OCI-LY3 (cell line): ENCODE measurements at regions not wholly inside any gene's neighbourhood (a gene's known extent, or its start where the extent isn't known, plus 50 kb on each side); places are given as distances from the start of the nearest gene placed in this dataset.

ENCODE experiments used
- H2AFZ ChIP-seq: fragments of 200-600, 300-600 bp; shearing (Covaris generic); 2 replicates; pipeline ENCODE4 v1.6.0; 2014; ENCODE audit warnings: antibody characterized with exemption, low read depth, low read length
- H3K27ac ChIP-seq: fragments of 200-600, 300-600 bp; sonication (generic); 2 replicates; pipeline ENCODE4 v1.5.1; 2014; ENCODE audit warnings: mild to moderate bottlenecking, low read length, moderate library complexity, mixed read lengths
- H3K27me3 ChIP-seq: fragments of 200-600, 300-600 bp; sonication (generic); 2 replicates; pipeline ENCODE4 v1.6.1; 2014; ENCODE audit warnings: low read depth, low read length, mixed read lengths
- H3K36me3 ChIP-seq: fragments of 200-600, 300-600 bp; sonication (generic); replicated peaks from 2 replicates; pipeline ENCODE3; 2014; ENCODE audit warnings: low read depth, low read length, mixed read lengths
- H3K4me1 ChIP-seq: fragments of 300-600, 200-600 bp; sonication (generic); 2 replicates; pipeline ENCODE4 v1.6.1; 2014; ENCODE audit warnings: low read length, mixed read lengths
- H3K4me2 ChIP-seq: fragments of 200-600, 300-600 bp; sonication (generic); 2 replicates; pipeline ENCODE4 v1.6.1; 2014; ENCODE audit warnings: low read length, mixed read lengths
- H3K4me3 ChIP-seq: fragments of 300-600, 200-600 bp; sonication (generic); 2 replicates; pipeline ENCODE4 v1.5.1; 2014; ENCODE audit warnings: antibody characterized with exemption, mild to moderate bottlenecking, low read length, moderate library complexity
- H3K79me2 ChIP-seq: fragments of 300-600, 200-600 bp; shearing (Covaris generic); 2 replicates; pipeline ENCODE4 v1.6.1; 2014; ENCODE audit warnings: mild to moderate bottlenecking, low read length, mixed read lengths
- H3K9ac ChIP-seq: fragments of 300-600, 200-600 bp; shearing (Covaris generic); 2 replicates; pipeline ENCODE4 v1.6.0; 2014; ENCODE audit warnings: mild to moderate bottlenecking, low read length, moderate library complexity
- H3K9me3 ChIP-seq: fragments of 200-600, 300-600 bp; shearing (Covaris generic); 2 replicates; pipeline ENCODE4 v1.6.1; 2014; ENCODE audit warnings: low read length, mixed read lengths; ENCODE audit not compliant: insufficient read depth
- H4K20me1 ChIP-seq: fragments of 200-600, 300-600 bp; sonication (generic); 2 replicates; pipeline ENCODE4 v1.6.1; 2016; ENCODE audit warnings: low read length, mixed read lengths; ENCODE audit not compliant: insufficient read depth
- CTCF ChIP-seq: fragments of 200-600, 300-600 bp; sonication (generic); IDR thresholded peaks from 2 replicates; pipeline ENCODE4 v1.5.1; 2014; ENCODE audit warnings: antibody characterized with exemption, low read length, low read depth
- EZH2phosphoT487 ChIP-seq: fragments of 200-600 bp; shearing (Covaris generic); IDR thresholded peaks from 2 replicates; pipeline ENCODE4 v1.6.1; 2018; ENCODE audit warnings: antibody characterized with exemption, mixed run types, low read depth

GRCh38 chr17:72416054-72416675, 295.3 kb downstream of the SOX9 start:
- Histone ChIP-seq H3K4me3 (no peak overlapping the region), H3K27ac (no peak overlapping the region), H3K4me2 (no peak overlapping the region), H3K79me2 (no peaks in the 10 kb centered on the region), H2AFZ (no peak overlapping the region), H3K4me1 (peaks cover 24% of the 10 kb centered on the region), H3K36me3 (peaks cover 18% of the 10 kb centered on the region), H3K9me3 (peaks cover 17% of the 10 kb centered on the region), H3K9ac (no peak overlapping the region), H3K27me3 (no peaks in the 10 kb centered on the region), H4K20me1 (no peaks in the 10 kb centered on the region)
- TF ChIP-seq EZH2phosphoT487 (no peak), CTCF (no peak)

- no peak overlapping the region for H2AFZ ChIP-seq
- peaks cover 18% of the 10 kb centered on the region for H3K36me3 ChIP-seq
- TF ChIP-seq CTCF (no peak), EZH2phosphoT487 (no peak)
- peaks cover 30% of the 10 kb centered on the region for H3K4me1 ChIP-seq
- H3K9me3 ChIP-seq = peaks cover 17% of the 10 kb centered on the region
- no peak overlapping the region for H3K27ac ChIP-seq
- H3K4me2 ChIP-seq = no peak overlapping the region
- H3K79me2 ChIP-seq = no peaks in the 10 kb centered on the region
- no peak overlapping the region for H3K4me3 ChIP-seq
- no peaks in the 10 kb centered on the region for H3K27me3 ChIP-seq
- H3K9ac ChIP-seq = no peak overlapping the region
- H4K20me1 ChIP-seq = no peaks in the 10 kb centered on the region
These were observed 296.1 kb downstream of the SOX9 start for GRCh38 chr17:72416905-72417304.

DNA sequence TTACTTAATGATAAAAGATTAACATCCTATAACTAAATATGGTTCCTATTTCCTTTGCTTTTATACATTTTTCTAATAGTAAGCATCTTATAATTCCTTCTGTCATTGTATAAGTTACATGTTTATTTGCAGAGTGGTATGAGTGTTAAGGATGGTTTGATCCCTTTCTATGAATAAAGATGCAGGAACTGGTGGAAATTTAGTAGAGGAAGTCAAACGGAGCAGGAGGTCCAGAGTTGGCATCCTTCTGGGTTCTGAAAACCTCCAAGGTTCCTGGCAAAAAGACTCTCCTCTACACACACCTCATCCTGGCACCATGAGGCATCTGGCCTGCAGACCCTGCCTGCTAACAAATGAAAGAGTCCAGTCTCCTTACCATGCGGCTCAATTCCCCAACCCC, 296.8 kb downstream of the SOX9 start:
- no peak overlapping the region for H3K27ac ChIP-seq
- no peaks in the 10 kb centered on the region for H4K20me1 ChIP-seq
- H3K36me3 ChIP-seq = peaks cover 18% of the 10 kb centered on the region
- H3K9ac ChIP-seq = no peak overlapping the region
- no peaks in the 10 kb centered on the region for H3K27me3 ChIP-seq
- H3K4me2 ChIP-seq = no peak overlapping the region
- H2AFZ ChIP-seq = no peak overlapping the region
- no peak for TF ChIP-seq EZH2phosphoT487
- TF ChIP-seq CTCF = no peak
- H3K4me1 ChIP-seq = peaks cover 36% of the 10 kb centered on the region
- peaks cover 17% of the 10 kb centered on the region for H3K9me3 ChIP-seq
- H3K79me2 ChIP-seq = no peaks in the 10 kb centered on the region
- H3K4me3 ChIP-seq = no peak overlapping the region

GRCh38 chr17:72419866-72420774, 299.3 kb downstream of the SOX9 start:
- H3K9ac ChIP-seq = peak overlapping the region; percentile 80
- no peaks in the 10 kb centered on the region for H3K79me2 ChIP-seq
- peaks cover 18% of the 10 kb centered on the region for H3K36me3 ChIP-seq
- peaks cover 17% of the 10 kb centered on the region for H3K9me3 ChIP-seq
- peak overlapping the region; percentile 98 for H3K27ac ChIP-seq
- peak overlapping the region; percentile 41; the same call in 1 of the 2 replicates for H3K4me3 ChIP-seq
- peak; percentile 36 for TF ChIP-seq CTCF
- TF ChIP-seq EZH2phosphoT487 = no peak
- no peaks in the 10 kb centered on the region for H3K27me3 ChIP-seq
- peak overlapping the region; percentile 30; the same call in 1 of the 2 replicates for H2AFZ ChIP-seq
- no peaks in the 10 kb centered on the region for H4K20me1 ChIP-seq
- H3K4me2 ChIP-seq = peak overlapping the region; percentile 68
- peaks cover 60% of the 10 kb centered on the region for H3K4me1 ChIP-seq
